ENCODE measurements at regions not wholly inside any gene's neighbourhood (a gene's known extent, or its start where the extent isn't known, plus 50 kb on each side); places are given as distances from the start of the nearest gene placed in this dataset.

GRCh38 chr3:132926098-132926497, 112.1 kb upstream of the TMEM108 start:
- TF ChIP-seq POLR2A (IDR thresholded peaks at IDR 0.05): no peak
- TF ChIP-seq, protein P1, sequence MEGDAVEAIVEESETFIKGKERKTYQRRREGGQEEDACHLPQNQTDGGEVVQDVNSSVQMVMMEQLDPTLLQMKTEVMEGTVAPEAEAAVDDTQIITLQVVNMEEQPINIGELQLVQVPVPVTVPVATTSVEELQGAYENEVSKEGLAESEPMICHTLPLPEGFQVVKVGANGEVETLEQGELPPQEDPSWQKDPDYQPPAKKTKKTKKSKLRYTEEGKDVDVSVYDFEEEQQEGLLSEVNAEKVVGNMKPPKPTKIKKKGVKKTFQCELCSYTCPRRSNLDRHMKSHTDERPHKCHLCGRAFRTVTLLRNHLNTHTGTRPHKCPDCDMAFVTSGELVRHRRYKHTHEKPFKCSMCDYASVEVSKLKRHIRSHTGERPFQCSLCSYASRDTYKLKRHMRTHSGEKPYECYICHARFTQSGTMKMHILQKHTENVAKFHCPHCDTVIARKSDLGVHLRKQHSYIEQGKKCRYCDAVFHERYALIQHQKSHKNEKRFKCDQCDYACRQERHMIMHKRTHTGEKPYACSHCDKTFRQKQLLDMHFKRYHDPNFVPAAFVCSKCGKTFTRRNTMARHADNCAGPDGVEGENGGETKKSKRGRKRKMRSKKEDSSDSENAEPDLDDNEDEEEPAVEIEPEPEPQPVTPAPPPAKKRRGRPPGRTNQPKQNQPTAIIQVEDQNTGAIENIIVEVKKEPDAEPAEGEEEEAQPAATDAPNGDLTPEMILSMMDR (IDR thresholded peaks at IDR 0.05): no peak
